K562 (cell line): ENCODE measurements at regions not wholly inside any gene's neighbourhood (a gene's known extent, or its start where the extent isn't known, plus 50 kb on each side); places are given as distances from the start of the nearest gene placed in this dataset.

Source experiments
- ATAC-seq: fragments of 200-7000 bp; cut with Tn5 transposase; 3 replicates; pipeline ENCODE4 v1.9.1; 2020; ENCODE audit warnings: moderate library complexity
- BruUV-seq: library from RNA; stranded (reverse); fragments of 400-500 nt; replicated peaks from 2 replicates; lab custom pipeline; 2021; lab: Mats Ljungman, UMichigan
- CTCF ChIA-PET: fragments of 300-600 bp; formaldehyde crosslinking; extraction: SDS; loops from one replicate; lab custom pipeline; 2021; ENCODE audit warnings: low intra/inter-chr PET ratio; lab: Yijun Ruan, JAX
- POLR2A ChIA-PET: fragments of 300-600, 350-650 bp; sonication (Branson Sonifier 250); formaldehyde crosslinking; extraction: SDS; loops from one replicate; lab custom pipeline; 2021; ENCODE audit warnings: antibody characterized with exemption, inconsistent platforms; lab: Yijun Ruan, JAX
- DNase-seq, 4 experiments: peaks; one replicate each; pipeline versions ENCODE4 v3.0.0 to v3.0.0-alpha.2; 2011 to 2018; ENCODE audit warnings: low spot score in 3 of 4, mixed read lengths in 3 of 4; ENCODE audit errors: extremely low read depth in 1 of 4
- FAIRE-seq: peaks from 2 replicates; lab custom pipeline; 2011; peaks lifted over from hg19 to GRCh38; lab: Jason Lieb, UNC
- H2AFZ ChIP-seq: 2 replicates; pipeline ENCODE4 v1.6.0; 2011; ENCODE audit warnings: low read depth, low read length, control low read depth, inconsistent platforms
- H3K27ac ChIP-seq: fragments of 200-600 bp; 3 replicates; pipeline ENCODE4 v1.8.0; 2011; ENCODE audit warnings: low read depth, mild to moderate bottlenecking, control low read depth, inconsistent platforms, low read length, moderate library complexity, mixed read lengths; ENCODE audit errors: extremely low read depth
- H3K27me3 ChIP-seq, 2 experiments: fragments of 300-600 bp in 1 of 2; 2 replicates in 1 of 2; 3 replicates in 1 of 2; pipeline versions ENCODE4 v1.6.0 to v1.8.0; 2011; ENCODE audit warnings: inconsistent platforms in 2 of 2, low read length in 2 of 2, mild to moderate bottlenecking in 1 of 2, mixed read lengths in 1 of 2, moderate library complexity in 1 of 2; ENCODE audit not compliant: control insufficient read depth in 2 of 2, insufficient read depth in 2 of 2
- H3K36me3 ChIP-seq: fragments of 300-600 bp; 3 replicates; pipeline ENCODE4 v1.8.0; 2011; ENCODE audit warnings: mild to moderate bottlenecking, low read length, inconsistent platforms; ENCODE audit not compliant: control insufficient read depth, insufficient read depth
- H3K4me1 ChIP-seq, 2 experiments: fragments of 200-600 bp in 1 of 2; replicated peaks in 1 of 2; 2 replicates in 1 of 2; 3 replicates in 1 of 2; pipeline versions ENCODE4 v1.5.1 to v1.8.0; 2011; ENCODE audit warnings: inconsistent platforms in 2 of 2, low read length in 2 of 2, mild to moderate bottlenecking in 1 of 2, mixed read lengths in 1 of 2, moderate library complexity in 1 of 2; ENCODE audit not compliant: control insufficient read depth in 2 of 2, insufficient read depth in 2 of 2
- H3K4me2 ChIP-seq: 2 replicates; pipeline ENCODE4 v1.6.1; 2011; ENCODE audit warnings: low read length, control low read depth, inconsistent platforms, mixed read lengths; ENCODE audit not compliant: insufficient read depth
- H3K4me3 ChIP-seq: fragments of 200-600 bp; sonication (generic), shearing (Covaris generic); 2 replicates; pipeline ENCODE4 v1.5.1; 2016; ENCODE audit warnings: control low read depth, inconsistent platforms
- H3K79me2 ChIP-seq: fragments of 200-600 bp; 3 replicates; pipeline ENCODE4 v1.8.0; 2011; ENCODE audit warnings: low read length, inconsistent platforms; ENCODE audit not compliant: control insufficient read depth, insufficient read depth
- H3K9ac ChIP-seq, 2 experiments: 2 replicates each; pipeline versions ENCODE4 v1.6.0 to v1.6.1; 2011; ENCODE audit warnings: low read depth in 2 of 2, low read length in 2 of 2, control low read depth in 1 of 2, inconsistent platforms in 1 of 2, mild to moderate bottlenecking in 1 of 2, mixed read lengths in 1 of 2; ENCODE audit not compliant: insufficient read depth in 1 of 2
- H3K9me1 ChIP-seq: one replicate; pipeline ENCODE4 v1.6.0; 2011; ENCODE audit warnings: inconsistent platforms, mild to moderate bottlenecking, low read length, moderate library complexity; ENCODE audit not compliant: control insufficient read depth, insufficient read depth
- H3K9me3 ChIP-seq: replicated peaks from 2 replicates; pipeline ENCODE4 v1.5.1; 2011; ENCODE audit warnings: low read depth, low read length, inconsistent platforms; ENCODE audit not compliant: control insufficient read depth, insufficient read depth
- H4K20me1 ChIP-seq: replicated peaks from 2 replicates; pipeline ENCODE4 v1.6.1; 2011; ENCODE audit warnings: low read length, inconsistent platforms, mixed read lengths; ENCODE audit not compliant: control insufficient read depth, insufficient read depth
- ADNP ChIP-seq: fragments of 200-800 bp; sonication (Bioruptor generic); IDR thresholded peaks from 2 replicates; pipeline ENCODE4 v1.6.1; 2016; ENCODE audit warnings: missing genetic modification characterization, missing compliant biosample characterization
- DEAF1 ChIP-seq: fragments of 450-650 bp; formaldehyde crosslinking; IDR thresholded peaks from 2 replicates; pipeline ENCODE4 v1.4.0; 2020; ENCODE audit warnings: mild to moderate bottlenecking, moderate library complexity
- DIDO1 ChIP-seq: fragments of 450-650 bp; IDR thresholded peaks from 2 replicates; pipeline ENCODE4 v1.6.1; 2016; ENCODE audit warnings: low read depth, missing biosample characterization, missing genetic modification characterization
- E2F8 ChIP-seq: fragments of 450-650 bp; IDR thresholded peaks from 2 replicates; pipeline ENCODE4 v1.7.1; 2018; ENCODE audit warnings: mild to moderate bottlenecking, low read depth; ENCODE audit not compliant: partially characterized antibody
- ERF ChIP-seq: fragments of 450-650 bp; formaldehyde crosslinking; IDR thresholded peaks from 2 replicates; pipeline ENCODE4 v1.4.0; 2020; ENCODE audit warnings: mild to moderate bottlenecking, mixed read lengths
- HMG20B ChIP-seq: fragments of 250-450 bp; sonication (Bioruptor Pico); IDR thresholded peaks from 2 replicates; pipeline ENCODE4 v1.5.0; 2021; ENCODE audit warnings: mild to moderate bottlenecking
- MYBL2 ChIP-seq, 2 experiments: fragments of 450-650 bp in 1 of 2; sonication (generic) in 1 of 2; formaldehyde crosslinking in 1 of 2; IDR thresholded peaks; 2 replicates each; pipeline versions ENCODE4 v1.6.1 to v1.8.1; 2017 to 2022; ENCODE audit warnings: borderline replicate concordance in 1 of 2, inconsistent platforms in 1 of 2, low read depth in 1 of 2, mild to moderate bottlenecking in 1 of 2, missing genetic modification reagents in 1 of 2, moderate library complexity in 1 of 2
- NCOA2 ChIP-seq, 2 experiments: fragments of 450-650 bp; IDR thresholded peaks; 2 replicates each; pipeline ENCODE4 v1.6.1; 2018; ENCODE audit warnings: mild to moderate bottlenecking in 2 of 2, moderate library complexity in 1 of 2; ENCODE audit not compliant: partially characterized antibody in 2 of 2
- NFRKB ChIP-seq: fragments of 450-650 bp; IDR thresholded peaks from 2 replicates; pipeline ENCODE4 v1.6.1; 2016; ENCODE audit warnings: low read depth
- POU5F1 ChIP-seq: fragments of 150-350 bp; IDR thresholded peaks from 2 replicates; pipeline ENCODE4 v1.6.1; 2014; ENCODE audit warnings: borderline replicate concordance, low read length, low read depth, mild to moderate bottlenecking; ENCODE audit not compliant: partially characterized antibody
- SFPQ ChIP-seq: fragments of 200-400 bp; formaldehyde crosslinking; IDR thresholded peaks from 2 replicates; pipeline ENCODE4 v1.6.1; 2017; ENCODE audit warnings: mild to moderate bottlenecking, low read depth, low read length, moderate library complexity
- SMARCB1 ChIP-seq: IDR thresholded peaks from 2 replicates; pipeline ENCODE4 v1.6.1; 2011; ENCODE audit warnings: improper control_type of control experiment, low read depth; ENCODE audit not compliant: insufficient read length
- U2AF1 ChIP-seq: fragments of 200-400 bp; formaldehyde crosslinking; optimal IDR thresholded peaks from 2 replicates; pipeline ENCODE3; 2017; ENCODE audit warnings: mild to moderate bottlenecking, low read depth, low read length, moderate library complexity
- XRCC3 ChIP-seq: fragments of 450-650 bp; IDR thresholded peaks from 2 replicates; pipeline ENCODE4 v1.6.1; 2017; ENCODE audit warnings: mild to moderate bottlenecking, moderate library complexity
- XRCC5 ChIP-seq: fragments of 200-400 bp; formaldehyde crosslinking; IDR thresholded peaks from 2 replicates; pipeline ENCODE4 v1.6.1; 2017; ENCODE audit warnings: low read depth, mild to moderate bottlenecking, low read length
- ZNF280B ChIP-seq: fragments of 250-450 bp; sonication (Bioruptor Pico); IDR thresholded peaks from 2 replicates; pipeline ENCODE4 v1.5.1; 2021; ENCODE audit warnings: mild to moderate bottlenecking
- WGBS: fragments of 100-300 bp; shearing (Covaris generic); methylation state at CpG from one replicate; pipeline ENCODE4 v1.1.6; 2016; ENCODE audit warnings: low coverage, mixed read lengths; ENCODE audit not compliant: insufficient coverage; ENCODE audit errors: missing lambda C conversion rate; 5-methylcytosine and 5-hydroxymethylcytosine counted together
- in situ Hi-C: fragments of 300-500 bp; cut with MboI; formaldehyde crosslinking; loops from 4 replicates; pipeline ENCODE4 v1.15.0; 2018; ENCODE audit warnings: inconsistent platforms, mixed read lengths
- intact Hi-C: fragments of 100-400 bp; cut with micrococcal nuclease; formaldehyde crosslinking; loops from 2 replicates; pipeline ENCODE4 v1.14.2; 2022

- Histone ChIP-seq H3K9ac (no peak overlapping the region), H3K79me2 (no peaks in the 10 kb centered on the region), H3K4me1 (no peaks in the 10 kb centered on the region), H3K9me1 (no peaks in the 10 kb centered on the region), H3K4me3 (no peak overlapping the region), H3K4me2 (no peak overlapping the region), H3K9me3 (no peaks in the 10 kb centered on the region), H3K36me3 (no peaks in the 10 kb centered on the region), H4K20me1 (no peaks in the 10 kb centered on the region), H3K27me3 (no peaks in the 10 kb centered on the region), H3K27ac (no peak overlapping the region), H2AFZ (no peak overlapping the region)
- intact Hi-C loops = no loop called here
- 2% methylated on average over 4 of the region's 4 CpGs for WGBS
- no peak for ATAC-seq
- in situ Hi-C loops = no loop called here
- DNase-seq = no peak
- ChIA-PET POLR2A (no interaction called here), CTCF (no interaction called here)
- FAIRE-seq = no peak
- BruUV-seq = no TSS peak
- no peak for TF ChIP-seq XRCC5
- no peak for TF ChIP-seq POU5F1
- TF ChIP-seq NFRKB = no peak
- no peak for TF ChIP-seq NCOA2 (IDR thresholded peaks at IDR 0.05; ENCODE audit: partially characterized antibody in 2 of 2)
- TF ChIP-seq MYBL2 (IDR thresholded peaks at IDR 0.05; ENCODE audit: low read depth) = no peak
- TF ChIP-seq MYBL2 (CRISPR knock-in tag; IDR thresholded peaks at IDR 0.05; ENCODE audit: borderline replicate concordance) = no peak
- no peak for TF ChIP-seq U2AF1
- no peak for TF ChIP-seq DEAF1
- TF ChIP-seq HMG20B = no peak
- TF ChIP-seq ADNP (tag) = no peak
- TF ChIP-seq XRCC3 = no peak
- no peak for TF ChIP-seq DIDO1 (tag)
- TF ChIP-seq ERF = no peak
- no peak for TF ChIP-seq SFPQ
- no peak for TF ChIP-seq SMARCB1
- TF ChIP-seq E2F8 = no peak
- no peak for TF ChIP-seq ZNF280B
Measured at GRCh38 chr7:41237956-41238355, 464.9 kb downstream of the INHBA start.
